ENCODE measurements at regions not wholly inside any gene's neighbourhood (a gene's known extent, or its start where the extent isn't known, plus 50 kb on each side); places are given as distances from the start of the nearest gene placed in this dataset.
A peak's percentile ranks its signal among the peaks of the same experiment; 100 is the strongest.

- in situ Hi-C loops (cut with HindIII; ENCODE audit: low pct_ligation_motif_present, low sequenced_read_pairs) = no loop called here
- Histone ChIP-seq H3K27ac (no peak overlapping the region), H3K4me3 (ENCODE audit: low read depth, low read length) (no peak overlapping the region), H3K27me3 (replicated peaks) (no peaks in the 10 kb centered on the region), H3K36me3 (replicated peaks) (no peaks in the 10 kb centered on the region)
- peak; percentile 62 for DNase-seq
- TF ChIP-seq, protein P1, sequence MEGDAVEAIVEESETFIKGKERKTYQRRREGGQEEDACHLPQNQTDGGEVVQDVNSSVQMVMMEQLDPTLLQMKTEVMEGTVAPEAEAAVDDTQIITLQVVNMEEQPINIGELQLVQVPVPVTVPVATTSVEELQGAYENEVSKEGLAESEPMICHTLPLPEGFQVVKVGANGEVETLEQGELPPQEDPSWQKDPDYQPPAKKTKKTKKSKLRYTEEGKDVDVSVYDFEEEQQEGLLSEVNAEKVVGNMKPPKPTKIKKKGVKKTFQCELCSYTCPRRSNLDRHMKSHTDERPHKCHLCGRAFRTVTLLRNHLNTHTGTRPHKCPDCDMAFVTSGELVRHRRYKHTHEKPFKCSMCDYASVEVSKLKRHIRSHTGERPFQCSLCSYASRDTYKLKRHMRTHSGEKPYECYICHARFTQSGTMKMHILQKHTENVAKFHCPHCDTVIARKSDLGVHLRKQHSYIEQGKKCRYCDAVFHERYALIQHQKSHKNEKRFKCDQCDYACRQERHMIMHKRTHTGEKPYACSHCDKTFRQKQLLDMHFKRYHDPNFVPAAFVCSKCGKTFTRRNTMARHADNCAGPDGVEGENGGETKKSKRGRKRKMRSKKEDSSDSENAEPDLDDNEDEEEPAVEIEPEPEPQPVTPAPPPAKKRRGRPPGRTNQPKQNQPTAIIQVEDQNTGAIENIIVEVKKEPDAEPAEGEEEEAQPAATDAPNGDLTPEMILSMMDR (IDR thresholded peaks at IDR 0.05; ENCODE audit: low read depth, low read length, missing control alignments) = peak; percentile 91
Measured at GRCh38 chr4:141307241-141307689, 86.6 kb downstream of the ZNF330 start.

GRCh38 chr4:141309874-141310273, 89.2 kb downstream of the ZNF330 start:
- no peak overlapping the region for H3K27ac ChIP-seq
- no peak for DNase-seq
- no peak overlapping the region for H3K4me3 ChIP-seq (ENCODE audit: low read depth, low read length)
- in situ Hi-C loops (cut with HindIII; ENCODE audit: low pct_ligation_motif_present, low sequenced_read_pairs) = no loop called here
- TF ChIP-seq, protein P1 (IDR thresholded peaks at IDR 0.05; ENCODE audit: low read depth, low read length, missing control alignments) = no peak
- H3K27me3 ChIP-seq (replicated peaks) = no peaks in the 10 kb centered on the region
- no peaks in the 10 kb centered on the region for H3K36me3 ChIP-seq (replicated peaks)

- TF ChIP-seq, protein P1 (IDR thresholded peaks at IDR 0.05; ENCODE audit: low read depth, low read length, missing control alignments) = no peak
- Histone ChIP-seq H3K27ac (no peak overlapping the region), H3K36me3 (replicated peaks) (no peaks in the 10 kb centered on the region), H3K4me3 (ENCODE audit: low read depth, low read length) (no peak overlapping the region), H3K27me3 (replicated peaks) (no peaks in the 10 kb centered on the region)
- DNase-seq = no peak
- in situ Hi-C loops (cut with HindIII; ENCODE audit: low pct_ligation_motif_present, low sequenced_read_pairs) = no loop called here
Measured at GRCh38 chr4:141311246-141312204, 90.8 kb downstream of the ZNF330 start.

DNA sequence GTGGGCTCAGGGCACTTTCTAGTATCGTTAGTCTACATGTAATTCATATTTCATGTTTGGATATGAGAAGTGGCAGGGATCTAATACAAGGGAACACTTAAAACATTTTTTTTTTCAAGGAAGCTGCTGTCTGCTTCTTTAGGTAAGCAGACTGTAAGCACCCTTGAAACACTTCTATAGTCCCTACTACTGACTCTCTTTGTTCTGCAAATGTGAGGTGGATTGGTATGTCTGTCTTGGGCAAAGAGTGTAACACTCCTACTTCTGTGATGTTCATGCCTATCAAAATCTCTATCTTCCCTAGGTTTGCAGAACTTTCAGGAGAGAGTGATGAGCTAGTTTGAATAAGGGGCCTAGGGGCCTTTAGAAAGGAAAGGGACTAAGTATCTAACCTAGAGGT, 93.9 kb downstream of the ZNF330 start:
- TF ChIP-seq, protein P1 (IDR thresholded peaks at IDR 0.05; ENCODE audit: low read depth, low read length, missing control alignments) = no peak
- no peaks in the 10 kb centered on the region for H3K36me3 ChIP-seq (replicated peaks)
- no peak for DNase-seq
- H3K27me3 ChIP-seq (replicated peaks) = no peaks in the 10 kb centered on the region
- no peak overlapping the region for H3K4me3 ChIP-seq (ENCODE audit: low read depth, low read length)
- in situ Hi-C loops (cut with HindIII; ENCODE audit: low pct_ligation_motif_present, low sequenced_read_pairs) = no loop called here
- H3K27ac ChIP-seq = no peak overlapping the region

DNA sequence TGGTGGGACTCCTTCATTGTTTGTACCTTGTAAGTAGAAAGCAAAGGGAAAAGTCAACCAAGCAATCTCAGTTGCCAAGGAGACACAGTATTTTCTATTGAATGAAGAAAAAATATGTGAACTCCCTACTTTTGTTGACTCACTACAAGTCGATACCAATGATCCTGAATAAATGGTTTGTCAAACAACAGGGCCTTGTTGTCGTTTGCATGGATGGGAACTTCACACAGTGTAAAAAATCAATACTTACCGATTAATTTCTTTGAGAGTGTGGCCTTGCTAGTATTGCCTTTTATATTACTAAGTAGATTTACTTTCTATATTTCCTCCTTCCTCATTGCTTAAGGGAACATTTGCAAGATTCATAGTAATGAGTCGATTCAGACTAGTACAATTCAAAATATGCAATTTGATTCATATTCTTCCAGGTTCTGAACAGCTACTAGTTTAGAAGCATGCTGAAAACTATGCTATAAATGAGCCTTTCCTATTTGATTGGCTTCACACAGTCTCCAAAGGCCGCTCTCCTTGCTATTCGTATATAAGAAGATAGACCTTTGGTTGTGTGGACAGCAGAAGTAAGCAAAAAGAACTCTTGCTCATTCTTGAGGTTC, 108.0 kb downstream of the ZNF330 start:
- in situ Hi-C loops (cut with HindIII; ENCODE audit: low pct_ligation_motif_present, low sequenced_read_pairs) = no loop called here
- Histone ChIP-seq H3K27ac (no peak overlapping the region), H3K4me3 (ENCODE audit: low read depth, low read length) (no peak overlapping the region), H3K36me3 (replicated peaks) (no peaks in the 10 kb centered on the region), H3K27me3 (replicated peaks) (no peaks in the 10 kb centered on the region)
- TF ChIP-seq, protein P1 (IDR thresholded peaks at IDR 0.05; ENCODE audit: low read depth, low read length, missing control alignments) = no peak
- DNase-seq = no peak

Data from brain microvascular endothelial cell (primary cell).